HL-60 (cell line): ENCODE measurements at regions not wholly inside any gene's neighbourhood (a gene's known extent, or its start where the extent isn't known, plus 50 kb on each side); places are given as distances from the start of the nearest gene placed in this dataset.

Experiments used
- GABPA ChIP-seq: IDR thresholded peaks from 2 replicates; pipeline ENCODE4 v1.6.1; 2012; ENCODE audit warnings: low read depth
- TF ChIP-seq, protein P1 (sequence below): IDR thresholded peaks from one replicate; pipeline ENCODE4 v1.5.1; 2011; ENCODE audit warnings: low read length, control low read depth, inconsistent platforms; ENCODE audit not compliant: insufficient read depth

DNA sequence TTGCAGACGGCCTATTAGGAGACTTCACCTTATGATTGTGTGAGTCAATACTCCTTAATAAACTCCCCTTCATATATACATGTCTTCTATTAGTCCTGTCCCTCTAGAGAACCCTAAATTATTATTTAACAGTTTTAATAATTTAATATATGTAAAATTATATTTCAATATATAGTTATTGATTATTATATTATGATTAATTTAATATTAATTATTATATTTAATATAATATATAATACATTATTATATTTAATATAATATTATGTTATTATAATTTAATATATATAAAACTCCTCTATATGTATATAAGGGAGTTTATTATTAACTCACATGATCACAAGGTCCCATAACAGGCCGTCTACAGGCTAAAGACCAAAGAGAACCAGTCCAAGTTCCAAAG is 533.2 kb downstream of the ARAP2 start:
- TF ChIP-seq, protein P1, sequence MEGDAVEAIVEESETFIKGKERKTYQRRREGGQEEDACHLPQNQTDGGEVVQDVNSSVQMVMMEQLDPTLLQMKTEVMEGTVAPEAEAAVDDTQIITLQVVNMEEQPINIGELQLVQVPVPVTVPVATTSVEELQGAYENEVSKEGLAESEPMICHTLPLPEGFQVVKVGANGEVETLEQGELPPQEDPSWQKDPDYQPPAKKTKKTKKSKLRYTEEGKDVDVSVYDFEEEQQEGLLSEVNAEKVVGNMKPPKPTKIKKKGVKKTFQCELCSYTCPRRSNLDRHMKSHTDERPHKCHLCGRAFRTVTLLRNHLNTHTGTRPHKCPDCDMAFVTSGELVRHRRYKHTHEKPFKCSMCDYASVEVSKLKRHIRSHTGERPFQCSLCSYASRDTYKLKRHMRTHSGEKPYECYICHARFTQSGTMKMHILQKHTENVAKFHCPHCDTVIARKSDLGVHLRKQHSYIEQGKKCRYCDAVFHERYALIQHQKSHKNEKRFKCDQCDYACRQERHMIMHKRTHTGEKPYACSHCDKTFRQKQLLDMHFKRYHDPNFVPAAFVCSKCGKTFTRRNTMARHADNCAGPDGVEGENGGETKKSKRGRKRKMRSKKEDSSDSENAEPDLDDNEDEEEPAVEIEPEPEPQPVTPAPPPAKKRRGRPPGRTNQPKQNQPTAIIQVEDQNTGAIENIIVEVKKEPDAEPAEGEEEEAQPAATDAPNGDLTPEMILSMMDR: no peak
- TF ChIP-seq GABPA: no peak
